ENCODE measurements at regions not wholly inside any gene's neighbourhood (a gene's known extent, or its start where the extent isn't known, plus 50 kb on each side); places are given as distances from the start of the nearest gene placed in this dataset.

- peaks cover 61% of the 10 kb centered on the region for H3K79me1 ChIP-seq (ENCODE audit: low read length)
- peak overlapping the region; percentile 100 for H2BK120ac ChIP-seq (ENCODE audit: insufficient read depth, low read length, poor library complexity)
- peak overlapping the region; percentile 83 for H3K4ac ChIP-seq (ENCODE audit: low read depth, low read length)
- no CpG with 5 or more reads among the region's 9 CpGs for WGBS (ENCODE audit: extremely low coverage, insufficient coverage, insufficient read length)
- H3K23ac ChIP-seq (ENCODE audit: low read length) = peak overlapping the region; percentile 83
- H2BK5ac ChIP-seq (ENCODE audit: low read depth, low read length, poor library complexity) = peak overlapping the region; percentile 100
- H2AK5ac ChIP-seq (ENCODE audit: low read length) = peak overlapping the region; percentile 85
- peak overlapping the region; percentile 67 for H2AFZ ChIP-seq (ENCODE audit: insufficient read depth, low read length, poor library complexity)
- peak in 1 of 2 donors; percentile 57 for DNase-seq
- peak overlapping the region; percentile 52 for H3K4me3 ChIP-seq (ENCODE audit: low read depth, low read length)
- peak overlapping the region; percentile 60 for H3K4me2 ChIP-seq (ENCODE audit: low read length)
- H3K36me3 ChIP-seq (ENCODE audit: control insufficient read depth in 1 of 2, insufficient read depth in 2 of 2, low read length in 2 of 2) = peaks cover 27 to 31% of the 10 kb centered on the region in 2 experiments
- peak overlapping the region; percentile 97 for H3K14ac ChIP-seq (ENCODE audit: low read length)
- H3K27me3 ChIP-seq (ENCODE audit: insufficient read depth, low read length) = no peaks in the 10 kb centered on the region
- peak overlapping the region; percentile 99 for H4K91ac ChIP-seq (ENCODE audit: low read depth, low read length)
- peak overlapping the region; percentile 93 for H3K18ac ChIP-seq (ENCODE audit: low read length)
- peaks cover 38% of the 10 kb centered on the region for H3K79me2 ChIP-seq (ENCODE audit: control insufficient read depth, insufficient read depth, low read length, poor library complexity)
- H4K8ac ChIP-seq (ENCODE audit: low read depth, low read length) = peak overlapping the region; percentile 99
- peaks cover 1% of the 10 kb centered on the region for H3K9me3 ChIP-seq (ENCODE audit: insufficient read depth, low read depth, low read length)
- peak overlapping the region; percentile 74 for H4K12ac ChIP-seq (ENCODE audit: low read depth, low read length)
- H3K27ac ChIP-seq (ENCODE audit: low read depth, low read length) = peak overlapping the region; percentile 100
- peak overlapping the region; percentile 85 for H3K9ac ChIP-seq (ENCODE audit: low read length)
- H2BK12ac ChIP-seq (ENCODE audit: low read length) = peak overlapping the region; percentile 97
- peaks cover 26 to 36% of the 10 kb centered on the region in 2 experiments for H3K4me1 ChIP-seq (ENCODE audit: control insufficient read depth in 1 of 2, insufficient read depth in 2 of 2, low read length in 2 of 2)
These were observed 132.7 kb upstream of the DMRT1 start for GRCh38 chr9:708551-709432.

DNA sequence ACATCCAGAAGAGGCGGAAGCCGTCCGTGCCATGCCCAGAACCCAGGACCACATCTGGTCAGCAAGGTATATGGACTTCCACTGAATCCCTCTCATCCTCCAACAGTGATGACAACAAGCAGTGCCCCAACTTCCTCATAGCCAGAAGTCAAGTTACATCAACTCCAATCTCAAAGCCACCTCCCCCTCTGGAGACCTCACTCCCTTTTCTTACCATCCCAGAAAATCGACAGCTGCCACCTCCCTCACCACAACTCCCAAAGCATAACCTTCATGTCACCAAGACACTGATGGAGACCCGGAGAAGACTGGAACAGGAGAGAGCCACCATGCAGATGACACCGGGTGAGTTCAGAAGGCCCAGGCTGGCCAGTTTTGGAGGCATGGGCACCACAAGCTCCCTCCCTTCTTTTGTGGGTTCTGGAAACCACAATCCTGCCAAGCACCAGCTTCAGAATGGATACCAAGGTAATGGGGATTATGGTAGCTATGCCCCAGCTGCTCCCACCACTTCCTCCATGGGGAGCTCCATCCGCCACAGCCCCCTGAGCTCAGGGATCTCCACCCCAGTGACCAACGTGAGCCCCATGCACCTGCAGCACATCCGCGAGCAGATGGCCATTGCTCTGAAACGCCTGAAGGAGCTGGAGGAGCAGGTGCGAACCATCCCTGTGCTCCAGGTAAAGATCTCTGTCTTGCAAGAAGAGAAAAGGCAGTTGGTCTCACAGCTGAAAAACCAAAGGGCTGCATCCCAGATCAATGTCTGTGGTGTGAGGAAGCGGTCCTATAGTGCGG, 130.3 kb upstream of the DMRT1 start:
- peak overlapping the region; percentile 47 for H2BK12ac ChIP-seq (ENCODE audit: low read length)
- peak overlapping the region; percentile 64 for H2BK5ac ChIP-seq (ENCODE audit: low read depth, low read length, poor library complexity)
- no peak overlapping the region for H3K9ac ChIP-seq (ENCODE audit: low read length)
- no peak overlapping the region for H3K23ac ChIP-seq (ENCODE audit: low read length)
- H3K9me3 ChIP-seq (ENCODE audit: insufficient read depth, low read depth, low read length) = peaks cover 1% of the 10 kb centered on the region
- no peak overlapping the region for H2AFZ ChIP-seq (ENCODE audit: insufficient read depth, low read length, poor library complexity)
- no peaks in the 10 kb centered on the region for H3K27me3 ChIP-seq (ENCODE audit: insufficient read depth, low read length)
- no peak for DNase-seq
- peak overlapping the region; percentile 24 for H4K8ac ChIP-seq (ENCODE audit: low read depth, low read length)
- peak overlapping the region; percentile 42 for H2AK5ac ChIP-seq (ENCODE audit: low read length)
- peak overlapping the region; percentile 18 for H2BK120ac ChIP-seq (ENCODE audit: insufficient read depth, low read length, poor library complexity)
- peaks cover 36% of the 10 kb centered on the region for H3K79me2 ChIP-seq (ENCODE audit: control insufficient read depth, insufficient read depth, low read length, poor library complexity)
- H3K18ac ChIP-seq (ENCODE audit: low read length) = peak overlapping the region; percentile 36
- peak overlapping the region; percentile 53 for H4K91ac ChIP-seq (ENCODE audit: low read depth, low read length)
- WGBS (ENCODE audit: extremely low coverage, insufficient coverage, insufficient read length) = no CpG with 5 or more reads among the region's 14 CpGs
- H3K14ac ChIP-seq (ENCODE audit: low read length) = peak overlapping the region; percentile 50
- peak overlapping the region; percentile 100 for H3K27ac ChIP-seq (ENCODE audit: low read depth, low read length)
- no peak overlapping the region for H3K4me2 ChIP-seq (ENCODE audit: low read length)
- no peak overlapping the region for H3K4me3 ChIP-seq (ENCODE audit: low read depth, low read length)
- peaks cover 52% of the 10 kb centered on the region for H3K79me1 ChIP-seq (ENCODE audit: low read length)
- peaks cover 22 to 27% of the 10 kb centered on the region in 2 experiments for H3K4me1 ChIP-seq (ENCODE audit: control insufficient read depth in 1 of 2, insufficient read depth in 2 of 2, low read length in 2 of 2)
- peak overlapping the region; percentile 92 for H3K4ac ChIP-seq (ENCODE audit: low read depth, low read length)
- no peak overlapping the region for H4K12ac ChIP-seq (ENCODE audit: low read depth, low read length)
- peaks cover 31 to 39% of the 10 kb centered on the region in 2 experiments for H3K36me3 ChIP-seq (ENCODE audit: control insufficient read depth in 1 of 2, insufficient read depth in 2 of 2, low read length in 2 of 2)

GRCh38 chr9:711761-712553, 129.5 kb upstream of the DMRT1 start:
- no peak overlapping the region for H2BK12ac ChIP-seq (ENCODE audit: low read length)
- H3K79me1 ChIP-seq (ENCODE audit: low read length) = peaks cover 49% of the 10 kb centered on the region
- peaks cover 22 to 30% of the 10 kb centered on the region in 2 experiments for H3K4me1 ChIP-seq (ENCODE audit: control insufficient read depth in 1 of 2, insufficient read depth in 2 of 2, low read length in 2 of 2)
- H2AK5ac ChIP-seq (ENCODE audit: low read length) = peak overlapping the region; percentile 4
- H3K23ac ChIP-seq (ENCODE audit: low read length) = no peak overlapping the region
- peak overlapping the region; percentile 10 for H2BK120ac ChIP-seq (ENCODE audit: insufficient read depth, low read length, poor library complexity)
- WGBS (ENCODE audit: extremely low coverage, insufficient coverage, insufficient read length) = no CpG with 5 or more reads among the region's 22 CpGs
- no peak overlapping the region for H2AFZ ChIP-seq (ENCODE audit: insufficient read depth, low read length, poor library complexity)
- peaks cover 34 to 42% of the 10 kb centered on the region in 2 experiments for H3K36me3 ChIP-seq (ENCODE audit: control insufficient read depth in 1 of 2, insufficient read depth in 2 of 2, low read length in 2 of 2)
- peak overlapping the region; percentile 1 for H3K14ac ChIP-seq (ENCODE audit: low read length)
- peak overlapping the region; percentile 36 for H4K8ac ChIP-seq (ENCODE audit: low read depth, low read length)
- no peak overlapping the region for H3K4me3 ChIP-seq (ENCODE audit: low read depth, low read length)
- H3K9me3 ChIP-seq (ENCODE audit: insufficient read depth, low read depth, low read length) = peaks cover 1% of the 10 kb centered on the region
- peaks cover 34% of the 10 kb centered on the region for H3K79me2 ChIP-seq (ENCODE audit: control insufficient read depth, insufficient read depth, low read length, poor library complexity)
- H4K12ac ChIP-seq (ENCODE audit: low read depth, low read length) = no peak overlapping the region
- peak overlapping the region; percentile 36 for H3K18ac ChIP-seq (ENCODE audit: low read length)
- peak overlapping the region; percentile 92 for H3K4ac ChIP-seq (ENCODE audit: low read depth, low read length)
- H3K27ac ChIP-seq (ENCODE audit: low read depth, low read length) = no peak overlapping the region
- H2BK5ac ChIP-seq (ENCODE audit: low read depth, low read length, poor library complexity) = peak overlapping the region; percentile 4
- H3K4me2 ChIP-seq (ENCODE audit: low read length) = no peak overlapping the region
- no peak overlapping the region for H3K9ac ChIP-seq (ENCODE audit: low read length)
- peak overlapping the region; percentile 22 for H4K91ac ChIP-seq (ENCODE audit: low read depth, low read length)
- H3K27me3 ChIP-seq (ENCODE audit: insufficient read depth, low read length) = no peaks in the 10 kb centered on the region
- DNase-seq = no peak

- Histone ChIP-seq H4K8ac (ENCODE audit: low read depth, low read length) (no peak overlapping the region), H3K9me3 (ENCODE audit: insufficient read depth, low read depth, low read length) (peaks cover 1% of the 10 kb centered on the region), H4K91ac (ENCODE audit: low read depth, low read length) (peak overlapping the region; percentile 12), H3K9ac (ENCODE audit: low read length) (no peak overlapping the region), H2BK5ac (ENCODE audit: low read depth, low read length, poor library complexity) (no peak overlapping the region), H3K79me1 (ENCODE audit: low read length) (peaks cover 47% of the 10 kb centered on the region), H3K4me3 (ENCODE audit: low read depth, low read length) (no peak overlapping the region), H3K27me3 (ENCODE audit: insufficient read depth, low read length) (no peaks in the 10 kb centered on the region), H3K4me1 (ENCODE audit: control insufficient read depth in 1 of 2, insufficient read depth in 2 of 2, low read length in 2 of 2) (peaks cover 22 to 29% of the 10 kb centered on the region in 2 experiments), H3K4ac (ENCODE audit: low read depth, low read length) (peak overlapping the region; percentile 92), H2AFZ (ENCODE audit: insufficient read depth, low read length, poor library complexity) (no peak overlapping the region), H3K14ac (ENCODE audit: low read length) (no peak overlapping the region), H3K27ac (ENCODE audit: low read depth, low read length) (peak overlapping the region; percentile 13), H3K23ac (ENCODE audit: low read length) (no peak overlapping the region), H3K79me2 (ENCODE audit: control insufficient read depth, insufficient read depth, low read length, poor library complexity) (peaks cover 31% of the 10 kb centered on the region), H3K18ac (ENCODE audit: low read length) (peak overlapping the region; percentile 36), H4K12ac (ENCODE audit: low read depth, low read length) (no peak overlapping the region), H2BK12ac (ENCODE audit: low read length) (no peak overlapping the region), H3K36me3 (ENCODE audit: control insufficient read depth in 1 of 2, insufficient read depth in 2 of 2, low read length in 2 of 2) (peaks cover 35 to 43% of the 10 kb centered on the region in 2 experiments), H2BK120ac (ENCODE audit: insufficient read depth, low read length, poor library complexity) (no peak overlapping the region), H2AK5ac (ENCODE audit: low read length) (no peak overlapping the region), H3K4me2 (ENCODE audit: low read length) (no peak overlapping the region)
- no peak for DNase-seq
- WGBS (ENCODE audit: extremely low coverage, insufficient coverage, insufficient read length) = no CpG with 5 or more reads among the region's 16 CpGs
These were observed 128.9 kb upstream of the DMRT1 start for GRCh38 chr9:712643-713042.

Data from trophoblast cell (in vitro differentiated cells and primary cell).